GM03348 (cell line): ENCODE measurements at regions not wholly inside any gene's neighbourhood (a gene's known extent, or its start where the extent isn't known, plus 50 kb on each side); places are given as distances from the start of the nearest gene placed in this dataset.
A peak's percentile ranks its signal among the peaks of the same experiment; 100 is the strongest.
"Not testable (repeated sequence)": the region's sequence is repeated elsewhere in the genome, so short reads cannot be mapped to it uniquely, and the experiment has no call there.

Experiments used
- DNase-seq: peaks from one replicate; pipeline ENCODE4 v3.0.0; 2012; ENCODE audit warnings: low spot score

GRCh38 chr6:139883776-139884175 lies 509.3 kb upstream of the CITED2 start:
- peak; percentile 19 for DNase-seq

GRCh38 chr6:139882977-139883728 lies 508.7 kb upstream of the CITED2 start:
- no peak for DNase-seq

GRCh38 chr6:139882234-139882633 lies 507.8 kb upstream of the CITED2 start:
- no peak for DNase-seq

- DNase-seq: peak; percentile 30
These were observed 507.3 kb upstream of the CITED2 start for GRCh38 chr6:139881728-139882211.

- DNase-seq: no peak
These were observed 506.8 kb upstream of the CITED2 start for GRCh38 chr6:139881236-139881635.

DNA sequence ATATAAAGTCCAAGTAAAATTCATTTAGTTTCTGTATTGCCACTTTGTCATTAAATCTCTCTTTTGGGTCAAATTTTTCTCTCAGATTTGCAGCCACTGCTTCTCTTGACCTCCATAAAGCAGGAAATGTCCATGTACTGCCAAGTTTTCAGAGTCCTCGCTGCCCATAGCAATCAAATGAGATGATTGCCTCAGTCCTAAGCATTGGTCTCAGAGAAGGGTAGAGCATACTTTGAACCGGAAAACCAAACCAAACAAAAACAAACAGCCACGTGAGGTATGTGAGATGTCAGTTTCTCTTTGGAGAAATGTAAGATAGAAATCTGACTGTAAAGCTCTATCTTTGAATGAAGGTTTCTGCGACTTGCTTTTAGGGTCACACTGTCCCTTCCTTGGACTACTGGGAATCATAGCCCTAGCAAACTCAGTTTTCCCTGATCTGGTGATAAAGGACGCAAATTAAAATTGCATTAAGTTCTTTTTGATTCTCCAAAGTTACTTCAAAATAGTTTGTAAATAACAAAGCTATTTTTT lies 505.4 kb upstream of the CITED2 start:
- no peak for DNase-seq

DNA sequence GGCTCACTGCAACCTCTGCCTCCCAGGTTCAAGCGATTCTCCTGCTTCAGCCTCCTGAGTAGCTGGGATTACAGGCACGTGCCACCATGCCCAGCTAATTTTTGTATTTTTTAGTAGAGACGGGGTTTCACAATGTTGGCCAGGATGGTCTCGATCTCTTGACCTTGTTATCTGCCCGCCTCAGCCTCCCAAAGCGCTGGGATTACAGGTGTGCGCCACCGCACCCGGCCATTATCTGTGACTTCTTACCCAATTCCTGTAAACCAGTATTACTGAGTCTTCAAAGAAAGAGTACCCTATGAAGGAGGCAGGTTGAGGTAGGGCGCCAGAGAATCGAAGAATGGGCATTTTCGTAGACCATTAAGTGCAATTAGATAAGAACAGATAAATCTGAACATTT lies 504.8 kb upstream of the CITED2 start:
- not testable (repeated sequence) for DNase-seq

DNA sequence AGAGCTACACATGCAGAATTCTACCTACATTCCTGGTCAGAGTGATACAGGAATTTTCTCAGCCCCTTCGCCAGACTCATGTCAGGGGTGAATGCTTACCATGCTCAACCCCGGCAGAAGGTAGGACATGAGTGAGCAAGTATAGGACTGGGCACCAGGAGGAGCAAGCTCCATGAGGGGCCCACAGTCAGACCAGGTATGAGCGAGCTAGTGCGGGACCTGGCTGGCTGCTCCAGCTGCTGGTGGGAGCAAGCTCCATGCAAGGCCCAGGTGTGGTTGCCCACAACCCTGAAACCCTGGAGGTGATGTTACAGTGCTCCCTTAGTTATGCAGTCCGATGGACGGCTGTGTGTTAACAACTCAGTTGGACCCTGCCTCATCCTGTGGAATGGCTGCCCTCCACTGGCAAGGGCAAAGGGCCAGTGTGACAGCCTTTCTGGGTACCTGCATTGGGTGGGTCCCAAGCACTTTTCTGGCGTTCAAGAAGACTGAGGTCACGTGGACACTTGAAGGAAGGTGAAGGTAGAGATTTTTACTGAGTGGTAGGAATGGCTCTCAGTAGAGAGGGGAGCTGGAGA lies 503.5 kb upstream of the CITED2 start:
- DNase-seq: no peak

DNA sequence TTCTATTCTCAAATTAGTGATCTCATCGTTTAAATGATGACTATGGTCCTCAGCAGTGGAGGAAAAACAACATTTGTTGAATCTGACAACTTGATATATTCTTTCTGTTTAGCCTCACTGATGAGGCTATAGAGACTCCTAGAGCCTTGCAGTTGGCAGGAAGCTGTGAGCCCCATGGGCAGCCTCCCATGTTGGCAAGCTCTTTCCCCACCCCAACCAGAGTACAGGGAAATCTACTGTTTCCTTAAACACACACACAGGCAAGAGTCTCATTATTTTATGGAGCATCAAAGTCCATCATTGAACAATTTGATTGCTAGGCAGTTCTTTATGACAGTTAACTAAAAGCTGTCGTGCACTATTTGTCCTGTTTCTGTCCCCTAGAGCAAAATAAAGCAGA lies 498.2 kb upstream of the CITED2 start:
- DNase-seq: no peak

GRCh38 chr6:139871803-139872510 lies 497.5 kb upstream of the CITED2 start:
- DNase-seq: no peak

GRCh38 chr6:139871165-139871710 lies 496.8 kb upstream of the CITED2 start:
- DNase-seq: no peak

- peak; percentile 20 for DNase-seq
These were observed 494.1 kb upstream of the CITED2 start for GRCh38 chr6:139868576-139868975.

DNA sequence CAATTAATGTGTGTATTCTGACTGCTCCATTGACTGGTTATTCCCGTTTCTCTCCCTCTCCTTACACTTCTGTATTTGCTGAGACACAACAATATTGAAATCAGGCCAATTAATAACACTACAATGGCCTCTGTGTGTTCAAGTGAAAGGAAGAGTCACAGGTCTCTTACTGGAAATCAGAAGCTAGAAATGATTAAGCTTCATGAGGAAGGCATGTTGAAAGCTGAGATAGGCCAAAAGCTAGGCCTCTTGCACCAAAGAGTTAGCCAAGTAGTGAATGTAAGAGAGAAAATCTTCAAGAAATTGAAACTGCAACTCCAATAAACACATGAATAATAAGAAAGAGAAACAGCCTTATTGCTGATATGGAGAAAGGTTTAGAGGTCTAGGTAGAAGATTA lies 489.5 kb upstream of the CITED2 start:
- DNase-seq: no peak

GRCh38 chr6:139863346-139863745 lies 488.9 kb upstream of the CITED2 start:
- DNase-seq: peak; percentile 33

GRCh38 chr6:139862311-139862710 lies 487.9 kb upstream of the CITED2 start:
- no peak for DNase-seq

DNA sequence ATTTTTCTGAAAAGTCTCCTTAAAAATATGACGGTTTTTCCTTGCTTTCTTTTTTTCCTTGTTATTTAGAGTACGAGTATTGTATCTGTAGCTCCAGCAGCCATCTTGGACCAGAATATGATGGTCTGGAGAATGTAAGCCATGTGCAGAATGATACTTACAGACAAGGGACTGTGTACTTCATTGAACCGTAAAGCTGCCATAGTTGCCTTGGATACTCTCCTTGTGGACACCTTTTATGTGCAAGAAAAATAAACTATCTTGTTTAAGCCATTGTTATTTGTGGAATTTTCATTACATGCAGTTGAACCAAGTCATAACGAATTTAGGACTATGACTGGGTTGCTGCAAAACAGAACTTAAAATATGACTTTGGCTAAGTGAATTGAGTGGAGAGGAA lies 485.8 kb upstream of the CITED2 start:
- DNase-seq: no peak

- no peak for DNase-seq
These were observed 484.0 kb upstream of the CITED2 start for GRCh38 chr6:139858429-139858828.

- no peak for DNase-seq
These were observed 482.7 kb upstream of the CITED2 start for GRCh38 chr6:139857143-139857542.

GRCh38 chr6:139856562-139856961 lies 482.1 kb upstream of the CITED2 start:
- DNase-seq: no peak

- DNase-seq: peak; percentile 13
These were observed 481.3 kb upstream of the CITED2 start for GRCh38 chr6:139855671-139856311.

DNA sequence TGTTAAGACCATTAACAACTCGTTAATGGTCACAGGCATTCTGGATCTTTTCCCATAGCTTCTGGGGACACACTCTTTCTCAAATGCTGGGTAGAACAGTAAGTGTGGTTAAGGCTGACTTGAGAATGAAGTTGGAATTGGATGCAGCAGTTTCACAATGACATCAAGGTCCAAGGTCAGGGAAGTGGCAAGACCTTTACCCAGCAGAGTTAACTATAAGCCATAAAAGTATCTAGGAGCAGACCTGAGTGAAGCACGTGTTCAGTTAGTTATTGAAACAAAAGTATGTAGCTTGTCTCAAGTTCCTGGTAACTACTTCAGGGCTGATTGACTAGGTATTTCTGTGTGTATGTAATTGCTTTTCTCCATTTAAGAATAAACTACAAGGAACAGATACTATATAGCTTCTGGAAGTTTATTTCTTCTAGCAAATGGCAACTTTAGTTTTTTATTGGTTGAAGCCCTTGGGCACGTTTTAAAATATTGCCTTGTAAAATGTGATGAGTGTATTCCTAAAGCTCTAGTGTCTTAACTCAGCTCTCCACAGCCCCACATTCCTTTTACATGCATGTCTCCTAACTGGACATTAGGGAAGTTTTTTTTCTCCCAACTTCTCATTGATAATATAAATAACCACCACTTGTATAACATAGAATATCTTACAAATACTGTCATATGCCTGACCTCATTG lies 479.0 kb upstream of the CITED2 start:
- no peak for DNase-seq
